Activated CD8-positive, alpha-beta T cell treated with anti-CD3 and anti-CD28 coated beads, Interleukin-2, amount 10 ng/mL, durations not matched to agents 7 days and 5 days (primary cell): ENCODE measurements at regions not wholly inside any gene's neighbourhood (a gene's known extent, or its start where the extent isn't known, plus 50 kb on each side); places are given as distances from the start of the nearest gene placed in this dataset.
"Not testable (repeated sequence)": the region's sequence is repeated elsewhere in the genome, so short reads cannot be mapped to it uniquely, and the experiment has no call there.

ENCODE experiments used
- ATAC-seq: fragments of 150-1000 bp; cut with Tn5 transposase; one replicate; pipeline ENCODE4 v1.10.0; 2021; ENCODE audit warnings: moderate library complexity
- CTCF ChIA-PET: fragments of 350-600 bp; sonication (Branson Sonifier 250); formaldehyde crosslinking; loops from one replicate; lab custom pipeline; 2021; ENCODE audit warnings: antibody characterized with exemption; lab: Charles Lee
- POLR2A ChIA-PET: fragments of 350-600 bp; sonication (Branson Sonifier 250); formaldehyde crosslinking; loops from one replicate; lab custom pipeline; 2021; ENCODE audit warnings: antibody characterized with exemption; lab: Charles Lee
- DNase-seq: peaks from one replicate; pipeline ENCODE4 v3.0.0-alpha.2; 2020
- H3K27ac Mint-ChIP-seq: one replicate; pipeline ENCODE4 v1.8.0; 2021; ENCODE audit warnings: mild to moderate bottlenecking, mixed read lengths
- H3K27me3 Mint-ChIP-seq: one replicate; pipeline ENCODE4 v1.8.0; 2021; ENCODE audit warnings: low read depth, mixed read lengths
- H3K36me3 Mint-ChIP-seq: one replicate; pipeline ENCODE4 v1.8.0; 2021; ENCODE audit warnings: low read depth, mixed read lengths
- H3K4me1 Mint-ChIP-seq: one replicate; pipeline ENCODE4 v1.8.0; 2021; ENCODE audit warnings: low read depth, mixed read lengths
- H3K4me3 Mint-ChIP-seq: one replicate; pipeline ENCODE4 v1.8.0; 2021; ENCODE audit warnings: mild to moderate bottlenecking, mixed read lengths
- H3K9me3 Mint-ChIP-seq: one replicate; pipeline ENCODE4 v1.8.0; 2022; ENCODE audit warnings: mixed read lengths; ENCODE audit not compliant: insufficient read depth

DNA sequence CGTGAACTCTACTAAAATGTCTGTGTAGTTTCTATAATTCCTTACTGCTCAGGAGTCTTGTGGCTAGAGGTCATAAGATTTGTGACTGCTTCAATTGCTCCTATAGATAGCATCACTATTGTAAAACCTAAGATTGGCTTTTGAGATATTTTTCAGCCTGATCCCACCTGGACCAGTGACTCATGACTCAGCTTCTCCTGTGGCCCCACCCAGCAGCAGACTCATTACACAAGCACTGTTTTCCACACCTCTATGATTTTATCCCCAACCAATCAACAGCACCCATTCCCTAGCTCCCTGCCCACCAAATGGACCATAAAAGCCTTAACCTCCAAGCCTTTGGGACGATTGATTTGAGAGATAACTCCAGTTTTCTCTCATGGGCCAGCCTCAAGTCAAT is 1157.0 kb upstream of the INTU start:
- Mint-ChIP-seq H3K9me3 (no peaks in the 10 kb centered on the region), H3K27me3 (no peaks in the 10 kb centered on the region), H3K4me3 (no peak overlapping the region), H3K4me1 (no peaks in the 10 kb centered on the region), H3K27ac (no peak overlapping the region), H3K36me3 (no peaks in the 10 kb centered on the region)
- ChIA-PET CTCF (no interaction called here), POLR2A (no interaction called here)
- ATAC-seq (no peak), DNase-seq (no peak)

DNA sequence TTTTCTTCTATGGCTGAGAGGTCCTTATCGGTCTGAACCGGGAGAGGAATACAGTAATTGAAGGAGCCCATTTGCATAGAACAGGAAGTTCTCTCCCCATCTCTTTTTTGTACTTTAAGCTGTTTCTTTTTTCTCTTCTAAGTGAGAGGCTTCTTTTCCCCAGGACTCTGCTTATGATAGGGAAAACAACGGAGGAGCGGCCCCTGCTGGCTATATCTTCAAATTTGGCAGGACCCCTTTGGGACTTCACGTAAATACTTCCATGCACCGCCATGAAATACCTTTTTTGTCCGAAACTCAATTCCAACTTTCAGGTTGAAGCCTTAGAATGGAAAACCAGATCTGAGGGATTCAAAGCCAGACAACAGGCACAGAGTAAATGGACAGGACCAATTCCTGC is 1153.0 kb upstream of the INTU start:
- Mint-ChIP-seq H3K4me3 (no peak overlapping the region), H3K36me3 (no peaks in the 10 kb centered on the region), H3K4me1 (no peaks in the 10 kb centered on the region), H3K9me3 (no peaks in the 10 kb centered on the region), H3K27me3 (no peaks in the 10 kb centered on the region), H3K27ac (no peak overlapping the region)
- CTCF ChIA-PET: no interaction called here
- POLR2A ChIA-PET: no interaction called here
- no peak for ATAC-seq
- DNase-seq: no peak

DNA sequence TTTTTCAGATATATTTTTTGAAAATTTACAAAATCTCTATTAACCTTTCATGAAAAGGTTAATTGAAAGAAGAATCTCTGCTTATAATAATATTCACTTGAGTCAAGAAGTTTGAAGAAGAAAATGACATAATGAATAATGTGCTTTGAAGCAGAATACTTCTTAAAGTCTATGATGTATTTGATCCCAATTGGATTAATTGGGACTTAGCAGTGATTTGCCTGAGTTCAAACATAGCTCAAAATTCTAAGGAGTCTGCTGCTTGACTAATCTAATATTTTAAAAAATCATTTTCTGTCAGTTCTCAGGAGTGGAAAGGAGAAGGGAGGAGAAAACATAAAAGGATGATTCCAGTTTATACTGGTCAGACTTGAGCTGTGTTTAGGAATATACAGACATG is 1150.4 kb upstream of the INTU start:
- POLR2A ChIA-PET: no interaction called here
- Mint-ChIP-seq H3K27me3 (no peaks in the 10 kb centered on the region), H3K4me1 (no peaks in the 10 kb centered on the region), H3K36me3 (no peaks in the 10 kb centered on the region), H3K9me3 (no peaks in the 10 kb centered on the region), H3K4me3 (no peak overlapping the region), H3K27ac (no peak overlapping the region)
- CTCF ChIA-PET: no interaction called here
- ATAC-seq (no peak), DNase-seq (no peak)

DNA sequence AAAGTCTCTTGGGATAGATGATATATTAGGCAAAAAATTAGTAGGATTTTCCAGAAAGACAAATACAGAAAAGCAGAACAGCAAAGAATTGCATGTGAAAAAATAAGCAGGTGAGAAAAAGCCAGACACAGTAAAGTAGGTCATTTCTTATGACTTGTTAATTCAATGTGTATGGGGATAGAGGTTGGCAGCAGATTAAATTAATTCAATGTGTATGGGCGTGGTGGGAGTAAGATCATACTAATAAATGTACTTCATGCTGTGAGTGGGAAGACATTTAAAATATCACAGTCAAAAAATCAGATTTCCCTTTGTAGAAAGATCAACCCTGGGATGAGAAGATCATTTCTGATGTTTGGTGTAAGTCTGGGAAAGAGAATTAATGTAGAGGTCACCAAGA is 1146.4 kb upstream of the INTU start:
- Mint-ChIP-seq H3K27ac (no peak overlapping the region), H3K4me3 (no peak overlapping the region), H3K36me3 (no peaks in the 10 kb centered on the region), H3K9me3 (no peaks in the 10 kb centered on the region), H3K27me3 (no peaks in the 10 kb centered on the region), H3K4me1 (no peaks in the 10 kb centered on the region)
- no peak for DNase-seq
- CTCF ChIA-PET: no interaction called here
- POLR2A ChIA-PET: no interaction called here
- no peak for ATAC-seq

DNA sequence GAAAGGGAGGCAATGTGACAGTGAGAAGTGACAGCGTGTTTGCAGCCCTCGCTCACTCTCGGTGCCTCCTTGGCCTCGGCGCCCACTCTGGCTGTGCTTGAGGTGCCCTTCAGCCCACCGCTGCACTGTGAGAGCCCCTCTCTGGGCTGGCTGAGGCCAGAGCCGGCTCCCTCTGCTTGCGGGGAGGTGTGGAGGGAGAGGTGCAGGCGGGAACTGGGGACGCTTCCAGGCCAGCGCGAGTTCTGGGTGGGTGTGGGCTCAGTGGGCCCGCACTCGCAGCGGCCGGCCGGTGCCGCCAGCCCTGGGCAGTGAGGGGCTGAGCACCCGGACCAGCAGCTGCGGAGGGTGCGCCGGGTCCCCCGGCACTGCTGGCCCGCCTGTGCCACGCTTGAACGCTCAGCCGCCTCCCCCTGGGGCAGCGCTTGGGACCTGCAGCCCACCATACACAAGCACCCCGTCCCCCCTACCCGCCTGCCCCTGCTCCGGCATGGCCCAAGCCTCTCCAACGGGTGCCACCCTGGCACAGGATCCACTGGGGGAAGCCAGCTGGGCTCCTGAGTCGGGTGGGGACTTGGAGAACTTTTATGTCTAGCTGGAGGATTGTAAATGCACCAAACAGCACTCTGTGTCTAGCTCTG is 1142.8 kb upstream of the INTU start:
- Mint-ChIP-seq H3K27me3 (no peaks in the 10 kb centered on the region), H3K27ac (no peak overlapping the region), H3K36me3 (no peaks in the 10 kb centered on the region), H3K9me3 (no peaks in the 10 kb centered on the region), H3K4me1 (no peaks in the 10 kb centered on the region), H3K4me3 (no peak overlapping the region)
- POLR2A ChIA-PET: no interaction called here
- DNase-seq (no peak), ATAC-seq (no peak)
- CTCF ChIA-PET: no interaction called here

DNA sequence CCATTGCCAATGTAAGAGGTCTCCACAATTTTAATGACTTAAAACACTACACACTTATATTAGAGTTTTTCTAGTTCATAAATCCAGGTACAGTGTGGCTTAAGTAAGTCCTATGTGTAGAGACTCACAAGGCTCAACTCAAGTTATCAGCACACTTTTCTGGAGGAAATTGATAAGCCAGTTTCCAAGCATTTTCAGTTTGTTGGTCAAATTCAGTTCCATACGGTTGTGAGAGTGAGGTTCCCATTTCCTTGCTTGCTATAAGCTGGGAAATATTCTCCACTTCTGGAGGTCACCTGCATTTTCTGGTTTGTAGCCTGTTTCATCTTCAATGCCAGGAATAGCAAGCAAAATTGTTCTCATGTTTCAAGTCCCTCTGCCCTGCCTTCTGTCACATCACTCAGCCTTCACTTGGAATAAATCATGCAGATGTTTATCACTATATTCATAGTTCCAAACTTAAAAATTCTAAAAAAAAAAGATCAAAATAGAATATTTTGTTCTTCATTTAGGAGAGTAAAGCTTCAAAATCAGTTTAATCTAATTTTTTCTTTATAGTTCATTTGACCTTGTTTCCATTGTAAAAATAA is 1137.5 kb upstream of the INTU start:
- H3K9me3 Mint-ChIP-seq: peaks cover 3% of the 10 kb centered on the region
- H3K27me3 Mint-ChIP-seq: no peaks in the 10 kb centered on the region
- H3K4me3 Mint-ChIP-seq: no peak overlapping the region
- no peak overlapping the region for H3K27ac Mint-ChIP-seq
- DNase-seq (no peak), ATAC-seq (no peak)
- ChIA-PET POLR2A (no interaction called here), CTCF (no interaction called here)
- H3K36me3 Mint-ChIP-seq: no peaks in the 10 kb centered on the region
- no peaks in the 10 kb centered on the region for H3K4me1 Mint-ChIP-seq

DNA sequence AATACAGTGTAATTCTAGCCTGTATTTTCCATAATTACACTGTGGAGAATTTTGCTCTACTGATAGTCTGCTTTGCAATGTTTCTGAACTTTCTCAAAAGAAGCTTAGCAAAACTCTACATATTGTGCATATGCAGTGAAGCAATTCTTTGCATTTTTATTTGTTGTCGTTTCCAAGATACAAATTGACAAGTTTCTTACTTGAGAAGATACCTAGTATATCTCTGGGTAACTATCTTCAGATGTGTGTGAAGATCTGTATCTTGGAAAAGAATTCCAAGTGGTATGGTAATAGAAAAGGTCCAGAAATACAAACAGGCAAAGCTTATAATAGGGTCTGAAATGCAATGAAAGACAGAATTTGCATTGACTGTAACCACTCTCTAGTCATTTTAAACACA is 1119.8 kb upstream of the INTU start:
- ChIA-PET CTCF (no interaction called here), POLR2A (no interaction called here)
- Mint-ChIP-seq H3K4me1 (no peaks in the 10 kb centered on the region), H3K27ac (no peak overlapping the region), H3K36me3 (no peaks in the 10 kb centered on the region), H3K27me3 (no peaks in the 10 kb centered on the region), H3K9me3 (peaks cover 12% of the 10 kb centered on the region), H3K4me3 (no peak overlapping the region)
- ATAC-seq (no peak), DNase-seq (no peak)

DNA sequence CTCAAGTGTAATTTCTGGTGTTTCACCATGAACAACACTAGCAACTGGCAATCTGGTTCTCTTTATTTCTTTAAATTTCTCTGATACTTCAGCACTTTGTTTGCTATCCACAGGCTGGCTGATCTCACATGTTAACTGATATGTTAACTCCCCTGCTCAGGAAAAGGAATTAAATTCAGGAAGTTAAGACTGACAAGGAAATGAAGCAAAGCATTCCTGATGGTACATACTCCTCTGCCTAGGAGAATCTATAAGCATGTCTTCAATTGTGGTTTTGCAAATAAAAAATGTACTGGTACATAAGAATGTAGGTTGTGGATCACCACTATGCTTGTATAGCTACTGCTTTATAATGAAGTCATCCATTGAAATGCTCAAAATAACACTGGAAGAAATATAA is 1119.2 kb upstream of the INTU start:
- no peaks in the 10 kb centered on the region for H3K4me1 Mint-ChIP-seq
- no peak overlapping the region for H3K27ac Mint-ChIP-seq
- CTCF ChIA-PET: no interaction called here
- no peaks in the 10 kb centered on the region for H3K36me3 Mint-ChIP-seq
- no peak for DNase-seq
- no peak overlapping the region for H3K4me3 Mint-ChIP-seq
- H3K9me3 Mint-ChIP-seq: peaks cover 12% of the 10 kb centered on the region
- POLR2A ChIA-PET: no interaction called here
- ATAC-seq: no peak
- no peaks in the 10 kb centered on the region for H3K27me3 Mint-ChIP-seq

DNA sequence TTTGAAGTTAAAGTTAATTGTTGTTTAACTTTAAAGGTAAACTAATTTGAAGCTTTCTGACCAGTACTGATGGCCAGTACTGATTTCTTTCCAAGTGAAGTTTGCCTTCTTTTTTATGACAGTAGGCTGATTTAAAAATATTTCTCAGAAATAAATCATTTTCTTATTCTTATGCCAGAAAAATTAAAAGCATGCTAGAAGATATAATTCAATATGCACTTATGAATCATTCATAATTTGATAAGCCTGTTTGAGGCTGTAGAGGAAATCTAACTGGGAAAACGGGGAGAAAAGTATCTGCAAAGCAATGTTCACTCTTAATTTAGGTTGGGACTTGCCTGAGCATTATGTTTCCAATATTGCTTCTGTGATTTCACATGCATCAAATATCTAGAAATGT is 1112.0 kb upstream of the INTU start:
- H3K4me1 Mint-ChIP-seq: no peaks in the 10 kb centered on the region
- ChIA-PET CTCF (no interaction called here), POLR2A (no interaction called here)
- H3K36me3 Mint-ChIP-seq: no peaks in the 10 kb centered on the region
- H3K27ac Mint-ChIP-seq: no peak overlapping the region
- H3K9me3 Mint-ChIP-seq: peaks cover 13% of the 10 kb centered on the region
- DNase-seq (no peak), ATAC-seq (no peak)
- H3K27me3 Mint-ChIP-seq: no peaks in the 10 kb centered on the region
- H3K4me3 Mint-ChIP-seq: no peak overlapping the region

DNA sequence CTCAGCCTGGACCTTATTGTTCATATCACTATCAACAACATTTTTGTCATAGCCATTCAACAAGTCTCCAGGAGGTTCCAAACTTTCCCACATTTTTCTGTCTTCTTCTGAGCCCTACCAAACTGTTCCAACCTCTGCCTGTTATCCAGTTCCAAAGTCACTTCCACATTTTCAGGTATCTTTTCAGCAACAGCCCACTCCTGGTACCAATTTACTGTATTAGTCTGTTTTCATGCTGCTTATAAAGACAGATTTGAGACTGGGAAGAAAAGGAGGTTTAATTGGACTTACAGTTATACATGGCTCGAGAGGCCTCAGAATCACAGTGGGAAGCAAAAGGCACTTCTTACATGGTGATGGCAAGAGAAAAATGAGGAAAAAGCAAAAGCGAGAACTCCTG is 1107.4 kb upstream of the INTU start:
- ATAC-seq, POLR2A ChIA-PET, H3K4me3 Mint-ChIP-seq, H3K4me1 Mint-ChIP-seq, H3K27me3 Mint-ChIP-seq, DNase-seq, H3K9me3 Mint-ChIP-seq, H3K36me3 Mint-ChIP-seq, CTCF ChIA-PET, H3K27ac Mint-ChIP-seq: not testable (repeated sequence)

DNA sequence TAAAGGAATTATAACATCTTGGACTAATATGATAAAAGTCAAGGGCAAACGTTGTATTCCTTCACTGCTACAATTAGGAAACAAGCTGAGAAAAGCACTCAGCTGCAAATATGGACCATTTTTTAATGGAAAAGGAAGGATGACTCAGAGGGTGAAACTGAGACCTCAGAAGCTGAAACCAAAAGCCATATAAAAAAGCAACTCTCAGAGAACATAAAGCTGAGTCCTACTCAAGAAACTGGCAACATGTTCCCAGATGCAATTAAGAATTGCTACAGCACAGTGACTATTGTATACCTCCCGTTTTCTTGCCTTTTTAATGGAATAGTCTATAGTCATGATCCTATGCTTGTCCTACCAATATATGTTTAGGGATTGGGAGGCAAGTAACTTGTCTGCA is 1106.4 kb upstream of the INTU start:
- DNase-seq (no peak), ATAC-seq (no peak)
- ChIA-PET POLR2A (no interaction called here), CTCF (no interaction called here)
- peaks cover 7% of the 10 kb centered on the region for H3K9me3 Mint-ChIP-seq
- no peaks in the 10 kb centered on the region for H3K27me3 Mint-ChIP-seq
- no peaks in the 10 kb centered on the region for H3K4me1 Mint-ChIP-seq
- H3K4me3 Mint-ChIP-seq: no peak overlapping the region
- no peak overlapping the region for H3K27ac Mint-ChIP-seq
- H3K36me3 Mint-ChIP-seq: no peaks in the 10 kb centered on the region

DNA sequence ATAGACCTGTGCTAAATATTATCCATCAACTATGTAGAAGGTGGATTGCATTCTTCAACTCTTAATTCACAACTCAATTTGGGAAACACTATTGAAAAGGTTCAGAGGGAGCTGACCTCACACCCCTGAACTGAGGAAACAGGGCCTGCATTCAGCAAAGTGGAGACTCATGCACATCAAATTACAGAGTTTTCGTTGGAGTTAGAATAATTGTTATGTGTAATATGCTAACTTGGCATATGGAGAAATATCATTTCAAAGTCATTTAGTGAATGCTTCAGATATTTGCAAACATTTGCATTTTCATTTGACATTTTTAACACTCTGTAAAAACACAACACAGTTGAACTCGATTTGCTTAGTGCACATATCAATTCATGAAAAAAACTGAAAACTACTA is 1102.8 kb upstream of the INTU start:
- H3K4me3 Mint-ChIP-seq: no peak overlapping the region
- H3K4me1 Mint-ChIP-seq: no peaks in the 10 kb centered on the region
- POLR2A ChIA-PET: no interaction called here
- CTCF ChIA-PET: no interaction called here
- no peaks in the 10 kb centered on the region for H3K36me3 Mint-ChIP-seq
- no peaks in the 10 kb centered on the region for H3K9me3 Mint-ChIP-seq
- ATAC-seq (no peak), DNase-seq (no peak)
- no peaks in the 10 kb centered on the region for H3K27me3 Mint-ChIP-seq
- H3K27ac Mint-ChIP-seq: no peak overlapping the region

DNA sequence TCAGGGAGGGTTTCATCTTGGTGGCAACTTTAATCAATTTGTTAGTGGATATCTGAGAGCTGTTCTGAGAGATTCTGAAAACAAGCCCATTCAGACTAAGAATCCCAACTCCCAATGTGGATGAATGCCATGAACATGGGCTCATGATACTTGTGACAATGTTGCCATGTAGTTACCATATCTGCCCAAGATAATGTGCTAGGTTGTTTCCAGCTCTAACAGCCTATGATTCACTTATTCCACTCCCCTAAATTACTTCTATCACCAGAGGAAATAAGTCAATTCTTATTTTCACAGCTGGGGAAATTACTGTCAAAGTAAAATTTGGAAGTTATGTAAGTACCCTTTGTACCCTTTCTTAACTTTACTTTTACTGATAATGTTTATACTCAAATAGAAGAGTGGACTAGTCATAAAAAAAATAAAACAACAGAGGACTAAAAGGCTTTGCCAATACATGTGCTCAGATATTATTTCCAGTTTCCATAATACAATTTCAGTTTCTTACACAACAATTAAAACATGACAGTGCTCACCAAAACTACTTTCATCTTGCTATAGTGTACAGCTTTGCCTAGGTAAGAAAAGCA is 1101.7 kb upstream of the INTU start:
- Mint-ChIP-seq H3K27me3 (no peaks in the 10 kb centered on the region), H3K4me1 (no peaks in the 10 kb centered on the region), H3K4me3 (no peak overlapping the region), H3K36me3 (no peaks in the 10 kb centered on the region), H3K27ac (no peak overlapping the region), H3K9me3 (no peaks in the 10 kb centered on the region)
- CTCF ChIA-PET: no interaction called here
- POLR2A ChIA-PET: no interaction called here
- ATAC-seq (no peak), DNase-seq (no peak)
